ENCODE measurements at regions not wholly inside any gene's neighbourhood (a gene's known extent, or its start where the extent isn't known, plus 50 kb on each side); places are given as distances from the start of the nearest gene placed in this dataset.

- Histone ChIP-seq H3K36me3 (ENCODE audit: low read depth, low read length) (no peaks in the 10 kb centered on the region), H3F3A (ENCODE audit: low read length, unreplicated experiment) (no peaks in the 10 kb centered on the region), H3K4me2 (ENCODE audit: low read length) (no peak overlapping the region), H2AFZ (ENCODE audit: low read length) (no peak overlapping the region), H3K4me3 (ENCODE audit: low read length) (no peak overlapping the region), H3K9me2 (replicated peaks; ENCODE audit: low read length) (no peaks in the 10 kb centered on the region), H3K9me3 (ENCODE audit: low read length) (no peaks in the 10 kb centered on the region), H3K27ac (ENCODE audit: low read length) (no peak overlapping the region), H3K9ac (ENCODE audit: low read length) (no peak overlapping the region), H3K4me1 (ENCODE audit: insufficient read depth, low read length) (no peaks in the 10 kb centered on the region), H4K20me1 (ENCODE audit: low read length) (no peaks in the 10 kb centered on the region), H3K27me3 (ENCODE audit: low read length) (no peaks in the 10 kb centered on the region), H3K79me2 (ENCODE audit: low read length) (no peaks in the 10 kb centered on the region)
- POLR2A ChIA-PET (ENCODE audit: unreplicated experiment), result no interaction called here
- intact Hi-C loops (cut with micrococcal nuclease), result no loop called here
- no peak for DNase-seq
- CTCF ChIA-PET, result no interaction called here
- TF ChIP-seq EZH2 (IDR thresholded peaks at IDR 0.05; ENCODE audit: low read length, unreplicated experiment), result no peak
- no peak for TF ChIP-seq CTCF (conservative IDR thresholded peaks at IDR 0.05; ENCODE audit: low read depth, low read length)
- no peak for TF ChIP-seq EZH2phosphoT487 (IDR thresholded peaks at IDR 0.05; ENCODE audit: borderline replicate concordance, low read length)
- no TSS peak for BruUV-seq (replicated peaks)
- ATAC-seq, result no peak
Observed at GRCh38 chrX:104411800-104412199, 154.2 kb upstream of the IL1RAPL2 start.

GRCh38 chrX:104400387-104400786 lies 145.7 kb upstream of the ESX1 start:
- intact Hi-C loops (cut with micrococcal nuclease), result no loop called here

GRCh38 chrX:104392350-104392749 lies 137.6 kb upstream of the ESX1 start:
- no peaks in the 10 kb centered on the region for H4K20me1 ChIP-seq (ENCODE audit: low read length)

More at GRCh38 chrX:104400387-104400786, 145.7 kb upstream of the ESX1 start:
- no peak for ATAC-seq
- Histone ChIP-seq H3K4me1 (ENCODE audit: insufficient read depth, low read length) (no peaks in the 10 kb centered on the region), H3F3A (ENCODE audit: low read length, unreplicated experiment) (no peaks in the 10 kb centered on the region), H3K4me3 (ENCODE audit: low read length) (no peak overlapping the region), H3K79me2 (ENCODE audit: low read length) (no peaks in the 10 kb centered on the region), H3K4me2 (ENCODE audit: low read length) (no peak overlapping the region), H3K27me3 (ENCODE audit: low read length) (no peaks in the 10 kb centered on the region), H3K9me2 (replicated peaks; ENCODE audit: low read length) (no peaks in the 10 kb centered on the region), H2AFZ (ENCODE audit: low read length) (no peak overlapping the region), H3K9me3 (ENCODE audit: low read length) (no peaks in the 10 kb centered on the region), H3K36me3 (ENCODE audit: low read depth, low read length) (no peaks in the 10 kb centered on the region), H4K20me1 (ENCODE audit: low read length) (no peaks in the 10 kb centered on the region), H3K9ac (ENCODE audit: low read length) (no peak overlapping the region), H3K27ac (ENCODE audit: low read length) (no peak overlapping the region)
- DNase-seq, result no peak
- ChIA-PET CTCF (no interaction called here), POLR2A (ENCODE audit: unreplicated experiment) (no interaction called here)
- TF ChIP-seq EZH2phosphoT487 (IDR thresholded peaks at IDR 0.05; ENCODE audit: borderline replicate concordance, low read length), result no peak
- TF ChIP-seq CTCF (conservative IDR thresholded peaks at IDR 0.05; ENCODE audit: low read depth, low read length), result no peak
- TF ChIP-seq EZH2 (IDR thresholded peaks at IDR 0.05; ENCODE audit: low read length, unreplicated experiment), result no peak
- no TSS peak for BruUV-seq (replicated peaks)

More at GRCh38 chrX:104392350-104392749, 137.6 kb upstream of the ESX1 start:
- Histone ChIP-seq H3K9me2 (replicated peaks; ENCODE audit: low read length) (no peaks in the 10 kb centered on the region), H3K27ac (ENCODE audit: low read length) (no peak overlapping the region), H3F3A (ENCODE audit: low read length, unreplicated experiment) (no peaks in the 10 kb centered on the region), H3K79me2 (ENCODE audit: low read length) (no peaks in the 10 kb centered on the region), H3K4me1 (ENCODE audit: insufficient read depth, low read length) (no peaks in the 10 kb centered on the region), H2AFZ (ENCODE audit: low read length) (no peak overlapping the region), H3K9me3 (ENCODE audit: low read length) (no peaks in the 10 kb centered on the region), H3K27me3 (ENCODE audit: low read length) (no peaks in the 10 kb centered on the region), H3K36me3 (ENCODE audit: low read depth, low read length) (no peaks in the 10 kb centered on the region), H3K4me3 (ENCODE audit: low read length) (no peak overlapping the region), H3K4me2 (ENCODE audit: low read length) (no peak overlapping the region), H3K9ac (ENCODE audit: low read length) (no peak overlapping the region)
- no peak for DNase-seq
- TF ChIP-seq EZH2phosphoT487 (IDR thresholded peaks at IDR 0.05; ENCODE audit: borderline replicate concordance, low read length) (no peak), CTCF (conservative IDR thresholded peaks at IDR 0.05; ENCODE audit: low read depth, low read length) (no peak), EZH2 (IDR thresholded peaks at IDR 0.05; ENCODE audit: low read length, unreplicated experiment) (no peak)
- no TSS peak for BruUV-seq (replicated peaks)
- intact Hi-C loops (cut with micrococcal nuclease), result no loop called here
- ATAC-seq, result no peak
- ChIA-PET CTCF (no interaction called here), POLR2A (ENCODE audit: unreplicated experiment) (no interaction called here)
